DND-41 (cell line): ENCODE measurements at regions not wholly inside any gene's neighbourhood (a gene's known extent, or its start where the extent isn't known, plus 50 kb on each side); places are given as distances from the start of the nearest gene placed in this dataset.

Experiments
- CTCF ChIP-seq: IDR thresholded peaks from 2 replicates; pipeline ENCODE4 v1.5.1; 2012; ENCODE audit warnings: borderline replicate concordance, low read length, moderate library complexity, mild to moderate bottlenecking; ENCODE audit not compliant: poor library complexity, severe bottlenecking; ENCODE audit errors: extremely low read depth
- EZH2 ChIP-seq: IDR thresholded peaks from 3 replicates; pipeline ENCODE4 v1.6.1; 2012; ENCODE audit warnings: borderline replicate concordance, low read depth, mild to moderate bottlenecking, moderate library complexity, low read length, inconsistent platforms; ENCODE audit not compliant: severe bottlenecking

GRCh38 chr3:16059711-16060357, 114.6 kb upstream of the GALNT15 start:
- TF ChIP-seq CTCF (no peak), EZH2 (no peak)
